A673 (cell line): ENCODE measurements at regions not wholly inside any gene's neighbourhood (a gene's known extent, or its start where the extent isn't known, plus 50 kb on each side); places are given as distances from the start of the nearest gene placed in this dataset.
A peak's percentile ranks its signal among the peaks of the same experiment; 100 is the strongest.

ENCODE experiments used
- BruUV-seq: library from RNA; stranded (reverse); fragments of 400-500 nt; replicated peaks from 2 replicates; lab custom pipeline; 2021; lab: Mats Ljungman, UMichigan
- CTCF ChIA-PET: fragments of 300-600 bp; sonication (Branson Sonifier 250); formaldehyde crosslinking; loops from one replicate; lab custom pipeline; 2022; ENCODE audit warnings: antibody characterized with exemption; lab: Charles Lee
- POLR2A ChIA-PET: fragments of 300-600 bp; sonication (Branson Sonifier 250); formaldehyde crosslinking; loops from one replicate; lab custom pipeline; 2022; ENCODE audit warnings: antibody characterized with exemption; ENCODE audit not compliant: low non-redundant PET; lab: Charles Lee
- DNase-seq: peaks from one replicate; pipeline ENCODE4 v3.0.0-alpha.2; 2015; ENCODE audit warnings: low spot score
- H3K27ac ChIP-seq: fragments of 200-600 bp; sonication (generic); 2 replicates; pipeline ENCODE4 v1.5.1; 2016; ENCODE audit warnings: mixed run types, low read depth, mild to moderate bottlenecking, mixed read lengths, antibody characterized with exemption, low read length; ENCODE audit not compliant: poor library complexity, severe bottlenecking
- H3K27me3 ChIP-seq: fragments of 200-600 bp; sonication (generic); replicated peaks from 2 replicates; pipeline ENCODE4 v1.6.1; 2017; ENCODE audit warnings: mixed run types, low read depth, mild to moderate bottlenecking, mixed read lengths, antibody characterized with exemption, low read length; ENCODE audit not compliant: insufficient read depth, poor library complexity
- H3K36me3 ChIP-seq: fragments of 200-600 bp; sonication (generic); 2 replicates; pipeline ENCODE4 v1.6.1; 2016; ENCODE audit warnings: mixed run types, mild to moderate bottlenecking, mixed read lengths, antibody characterized with exemption, low read length; ENCODE audit not compliant: insufficient read depth, poor library complexity, severe bottlenecking
- H3K4me1 ChIP-seq: fragments of 200-600 bp; sonication (generic); 2 replicates; pipeline ENCODE4 v1.6.1; 2017; ENCODE audit warnings: mixed run types, mild to moderate bottlenecking, mixed read lengths, antibody characterized with exemption, low read length; ENCODE audit not compliant: insufficient read depth, poor library complexity, severe bottlenecking
- H3K4me3 ChIP-seq: fragments of 200-600 bp; sonication (generic); 2 replicates; pipeline ENCODE4 v1.5.1; 2016; ENCODE audit warnings: low read depth, mixed run types, mild to moderate bottlenecking, mixed read lengths, low read length; ENCODE audit not compliant: poor library complexity, severe bottlenecking
- H3K9me3 ChIP-seq: fragments of 200-600 bp; sonication (generic); 2 replicates; pipeline ENCODE4 v1.6.1; 2016; ENCODE audit warnings: mixed run types, low read depth, mild to moderate bottlenecking, mixed read lengths, antibody characterized with exemption, low read length; ENCODE audit not compliant: poor library complexity, severe bottlenecking
- CTCF ChIP-seq: fragments of 300-800, 200-600 bp; sonication (generic); conservative IDR thresholded peaks from 2 replicates; pipeline ENCODE4 v1.5.1; 2017; ENCODE audit warnings: low read depth, mild to moderate bottlenecking, antibody characterized with exemption, low read length, moderate library complexity, mixed read lengths
- EZH2 ChIP-seq: fragments of 200-600 bp; sonication (generic); IDR thresholded peaks from 2 replicates; pipeline ENCODE4 v1.6.1; 2017; ENCODE audit warnings: borderline replicate concordance, low read depth, mild to moderate bottlenecking, mixed read lengths, antibody characterized with exemption, low read length; ENCODE audit not compliant: poor library complexity, severe bottlenecking
- intact Hi-C: fragments of 100-400 bp; cut with micrococcal nuclease; formaldehyde crosslinking; loops from one replicate; pipeline ENCODE4 v1.10.0; 2022; ENCODE audit not compliant: unreplicated experiment

GRCh38 chr2:151071382-151071781 lies 190.3 kb downstream of the RBM43 start:
- TF ChIP-seq EZH2 (no peak), CTCF (peak; percentile 46)
- Histone ChIP-seq H3K4me3 (no peak overlapping the region), H3K9me3 (no peaks in the 10 kb centered on the region), H3K27me3 (no peaks in the 10 kb centered on the region), H3K36me3 (no peaks in the 10 kb centered on the region), H3K4me1 (no peaks in the 10 kb centered on the region), H3K27ac (no peak overlapping the region)
- BruUV-seq = no TSS peak
- ChIA-PET CTCF (no interaction called here), POLR2A (no interaction called here)
- intact Hi-C loops = no loop called here
- DNase-seq = peak; percentile 59

GRCh38 chr2:151070253-151070652 lies 191.4 kb downstream of the RBM43 start:
- POLR2A ChIA-PET = no interaction called here
- CTCF ChIA-PET = no interaction called here

GRCh38 chr2:151067658-151068369 lies 193.8 kb downstream of the RBM43 start:
- Histone ChIP-seq H3K36me3 (no peaks in the 10 kb centered on the region), H3K4me1 (peaks cover 11% of the 10 kb centered on the region), H3K27me3 (no peaks in the 10 kb centered on the region), H3K9me3 (no peaks in the 10 kb centered on the region), H3K4me3 (no peak overlapping the region), H3K27ac (no peak overlapping the region)
- ChIA-PET POLR2A (no interaction called here), CTCF (no interaction called here)
- TF ChIP-seq EZH2 (no peak), CTCF (no peak)
- DNase-seq = no peak
- BruUV-seq = no TSS peak
- intact Hi-C loops = loop anchor here (10.0 kb wide), 1 partner anchor 443 kb away; no protein-coding TSS in a partner anchor

More at GRCh38 chr2:151070253-151070652, 191.4 kb downstream of the RBM43 start:
- Histone ChIP-seq H3K4me3 (no peak overlapping the region), H3K9me3 (no peaks in the 10 kb centered on the region), H3K27me3 (no peaks in the 10 kb centered on the region), H3K36me3 (no peaks in the 10 kb centered on the region), H3K27ac (no peak overlapping the region), H3K4me1 (no peaks in the 10 kb centered on the region)
- no peak for DNase-seq
- intact Hi-C loops = no loop called here
- no peak for TF ChIP-seq EZH2
- no peak for TF ChIP-seq CTCF
- no TSS peak for BruUV-seq
